IPS DF 4.7 (cell line): ENCODE measurements at regions not wholly inside any gene's neighbourhood (a gene's known extent, or its start where the extent isn't known, plus 50 kb on each side); places are given as distances from the start of the nearest gene placed in this dataset.

Experiments
- DNase-seq: peaks from one replicate; pipeline ENCODE4 v3.0.0-alpha.2; 2013; ENCODE audit warnings: low spot score; ENCODE audit errors: extremely low read depth

GRCh38 chr21:31414263-31415000 lies 70.4 kb upstream of the TIAM1 start:
- no peak for DNase-seq

GRCh38 chr21:31413698-31414097 lies 69.6 kb upstream of the TIAM1 start:
- no peak for DNase-seq

GRCh38 chr21:31410499-31411131 lies 66.6 kb upstream of the TIAM1 start:
- DNase-seq, result no peak

GRCh38 chr21:31409831-31410487 lies 65.9 kb upstream of the TIAM1 start:
- DNase-seq, result no peak

GRCh38 chr21:31408301-31409088 lies 64.4 kb upstream of the TIAM1 start:
- no peak for DNase-seq

GRCh38 chr21:31406510-31406909 lies 62.4 kb upstream of the TIAM1 start:
- no peak for DNase-seq

GRCh38 chr21:31405604-31406003 lies 61.5 kb upstream of the TIAM1 start:
- no peak for DNase-seq

GRCh38 chr21:31403596-31404333 lies 59.7 kb upstream of the TIAM1 start:
- DNase-seq, result no peak

- DNase-seq, result no peak
Measured at GRCh38 chr21:31399591-31399990, 55.5 kb upstream of the TIAM1 start.

GRCh38 chr21:31398574-31398973 lies 54.5 kb upstream of the TIAM1 start:
- no peak for DNase-seq

- no peak for DNase-seq
Measured at GRCh38 chr21:31397939-31398338, 53.9 kb upstream of the TIAM1 start.

- no peak for DNase-seq
Measured at GRCh38 chr21:31397515-31397926, 53.5 kb upstream of the TIAM1 start.

- no peak for DNase-seq
Measured at GRCh38 chr21:31397030-31397429, 53.0 kb upstream of the TIAM1 start.

GRCh38 chr21:31396399-31396798 lies 52.3 kb upstream of the TIAM1 start:
- DNase-seq, result no peak

GRCh38 chr21:31395791-31396190 lies 51.7 kb upstream of the TIAM1 start:
- DNase-seq, result no peak

- no peak for DNase-seq
Measured at GRCh38 chr21:31395268-31395667, 51.2 kb upstream of the TIAM1 start.

- no peak for DNase-seq
Measured at GRCh38 chr21:31394309-31394708, 50.2 kb upstream of the TIAM1 start.
